Aorta (tissue), 5 donors: ENCODE measurements at regions not wholly inside any gene's neighbourhood (a gene's known extent, or its start where the extent isn't known, plus 50 kb on each side); places are given as distances from the start of the nearest gene placed in this dataset.

Source experiments
- ATAC-seq: fragments of 200-7000 bp; cut with Tn5 transposase; one replicate; pipeline ENCODE4 v1.9.1; 2022; ENCODE audit warnings: moderate library complexity; ENCODE audit not compliant: low FRiP score
- DNase-seq, 2 donors: peaks; one replicate each; pipeline ENCODE4 v3.0.0-alpha.2; 2020
- H3K27ac ChIP-seq, 2 donors: one replicate each; pipeline ENCODE4 v1.5.1; 2013; ENCODE audit warnings: low read length in 2 of 2, mild to moderate bottlenecking in 2 of 2, moderate library complexity in 2 of 2, control low read depth in 1 of 2, inconsistent platforms in 1 of 2, low read depth in 1 of 2
- H3K27me3 ChIP-seq, 2 donors: one replicate each; pipeline ENCODE4 v1.6.1; 2013; ENCODE audit warnings: control low read depth in 1 of 2, low read length in 1 of 2, mild to moderate bottlenecking in 1 of 2, moderate library complexity in 1 of 2; ENCODE audit not compliant: insufficient read depth in 2 of 2, control insufficient read depth in 1 of 2
- H3K36me3 ChIP-seq, 2 donors: one replicate each; pipeline ENCODE4 v1.6.1; 2013; ENCODE audit warnings: control low read depth in 1 of 2, low read length in 1 of 2, mild to moderate bottlenecking in 1 of 2; ENCODE audit not compliant: insufficient read depth in 2 of 2, control insufficient read depth in 1 of 2
- H3K4me1 ChIP-seq, 2 donors: one replicate each; pipeline ENCODE4 v1.6.1; 2013; ENCODE audit warnings: low read length in 2 of 2, control low read depth in 1 of 2, mild to moderate bottlenecking in 1 of 2, moderate library complexity in 1 of 2; ENCODE audit not compliant: insufficient read depth in 2 of 2, control insufficient read depth in 1 of 2
- H3K4me3 ChIP-seq, 2 donors: one replicate each; pipeline ENCODE4 v1.5.1; 2013; ENCODE audit warnings: low read length in 2 of 2, control low read depth in 1 of 2, mild to moderate bottlenecking in 1 of 2
- H3K9me3 ChIP-seq: one replicate; pipeline ENCODE4 v1.6.1; 2013; ENCODE audit warnings: mild to moderate bottlenecking, low read length; ENCODE audit not compliant: control insufficient read depth
- WGBS, 2 donors: extraction: QIAGEN DNeasy Blood & Tissue Kit; methylation state at CpG; one replicate each; pipeline ENCODE4 v1.1.7; 2013; 5-methylcytosine and 5-hydroxymethylcytosine counted together
- intact Hi-C, 2 donors: fragments of 100-400 bp; cut with DNase I; formaldehyde crosslinking; loops; one replicate each; pipeline versions ENCODE4 v1.14.2 to v1.15.0; 2022
- donor health status: healthy with polysubstance abuse.
- donor health status: Bipolar disorder and iron deficiency.
- donor health status: DM: no; HTN: no; CAD: no.
- donor health status: DM: no; HTN: no; CAD: no.
- donor health status: DM: yes; HTN: yes; CAD: no.

- H3K27ac ChIP-seq, result no peak overlapping the region
- intact Hi-C loops, result loop anchor here in 1 of 2 donors (5.0 to 10.0 kb wide), 2 partner anchors 1232 to 1290 kb away; no protein-coding TSS in a partner anchor
- DNase-seq, result no peak
- WGBS, 2 donors, result 0 to 2% methylated on average over 1 of the region's 1 CpG
- no peaks in the 10 kb centered on the region for H3K4me1 ChIP-seq
- H3K27me3 ChIP-seq, result no peaks in the 10 kb centered on the region
- no peak for ATAC-seq
- no peaks in the 10 kb centered on the region for H3K36me3 ChIP-seq
- H3K9me3 ChIP-seq, result no peaks in the 10 kb centered on the region
- H3K4me3 ChIP-seq, result no peak overlapping the region
Measured at GRCh38 chr11:39462506-39462905, 1996.9 kb downstream of the LRRC4C start.

- H3K27ac ChIP-seq, result no peak overlapping the region
- H3K27me3 ChIP-seq, result no peaks in the 10 kb centered on the region
- ATAC-seq (no peak), DNase-seq (no peak)
- 20 to 30% methylated on average over 1 of the region's 1 CpG for WGBS, 2 donors
- no peaks in the 10 kb centered on the region for H3K4me1 ChIP-seq
- H3K9me3 ChIP-seq, result no peaks in the 10 kb centered on the region
- intact Hi-C loops, result loop anchor here in 1 of 2 donors (5.0 to 10.0 kb wide), 2 partner anchors 1234 to 1291 kb away; no protein-coding TSS in a partner anchor
- H3K4me3 ChIP-seq, result no peak overlapping the region
- H3K36me3 ChIP-seq, result no peaks in the 10 kb centered on the region
Measured at GRCh38 chr11:39461066-39461465, 1998.4 kb downstream of the LRRC4C start.

GRCh38 chr11:39459606-39460005, 1999.8 kb downstream of the LRRC4C start:
- H3K27me3 ChIP-seq, result no peaks in the 10 kb centered on the region
- H3K9me3 ChIP-seq, result no peaks in the 10 kb centered on the region
- H3K36me3 ChIP-seq, result no peaks in the 10 kb centered on the region
- ATAC-seq, result no peak
- H3K4me3 ChIP-seq, result no peak overlapping the region
- no peak for DNase-seq
- 84 to 86% methylated on average over 6 of the region's 6 CpGs for WGBS, 2 donors
- H3K27ac ChIP-seq, result no peak overlapping the region
- intact Hi-C loops, result loop anchor here in 1 of 2 donors (5.0 to 10.0 kb wide), 2 partner anchors 1235 to 1293 kb away; no protein-coding TSS in a partner anchor
- no peaks in the 10 kb centered on the region for H3K4me1 ChIP-seq

GRCh38 chr11:39458481-39458880, 2001.0 kb downstream of the LRRC4C start:
- intact Hi-C loops, result no loop called here
- Histone ChIP-seq H3K27me3 (no peaks in the 10 kb centered on the region), H3K4me3 (no peak overlapping the region), H3K27ac (no peak overlapping the region), H3K4me1 (no peaks in the 10 kb centered on the region), H3K36me3 (no peaks in the 10 kb centered on the region), H3K9me3 (no peaks in the 10 kb centered on the region)
- no peak for ATAC-seq
- 74 to 76% methylated on average over 2 of the region's 2 CpGs for WGBS, 2 donors
- no peak for DNase-seq

- Histone ChIP-seq H3K27me3 (no peaks in the 10 kb centered on the region), H3K4me3 (no peak overlapping the region), H3K36me3 (no peaks in the 10 kb centered on the region), H3K27ac (no peak overlapping the region), H3K4me1 (no peaks in the 10 kb centered on the region), H3K9me3 (no peaks in the 10 kb centered on the region)
- intact Hi-C loops, result no loop called here
- DNase-seq (no peak), ATAC-seq (no peak)
Measured at GRCh38 chr11:39443424-39444022, 2015.9 kb downstream of the LRRC4C start.

GRCh38 chr11:39442177-39442576, 2017.3 kb downstream of the LRRC4C start:
- intact Hi-C loops, result no loop called here
- peak; percentile 19 for ATAC-seq
- Histone ChIP-seq H3K36me3 (no peaks in the 10 kb centered on the region), H3K9me3 (no peaks in the 10 kb centered on the region), H3K27ac (no peak overlapping the region), H3K27me3 (no peaks in the 10 kb centered on the region), H3K4me1 (no peaks in the 10 kb centered on the region), H3K4me3 (no peak overlapping the region)
- WGBS, 2 donors, result 94 to 95% methylated on average over 20 of the region's 20 CpGs
- no peak for DNase-seq

- 94 to 95% methylated on average over 3 of the region's 3 CpGs for WGBS, 2 donors
- intact Hi-C loops, result no loop called here
Measured at GRCh38 chr11:39435641-39436040, 2023.8 kb downstream of the LRRC4C start.

GRCh38 chr11:39434466-39434865, 2025.0 kb downstream of the LRRC4C start:
- intact Hi-C loops, result no loop called here
- H3K4me1 ChIP-seq, result no peaks in the 10 kb centered on the region
- no peaks in the 10 kb centered on the region for H3K36me3 ChIP-seq
- H3K27ac ChIP-seq, result no peak overlapping the region
- ATAC-seq (no peak), DNase-seq (no peak)
- H3K27me3 ChIP-seq, result no peaks in the 10 kb centered on the region
- H3K9me3 ChIP-seq, result no peaks in the 10 kb centered on the region
- H3K4me3 ChIP-seq, result no peak overlapping the region
- WGBS, 2 donors, result 33 to 40% methylated on average over 1 of the region's 1 CpG

More at GRCh38 chr11:39435641-39436040, 2023.8 kb downstream of the LRRC4C start:
- DNase-seq, result no peak
- Histone ChIP-seq H3K4me1 (no peaks in the 10 kb centered on the region), H3K27me3 (no peaks in the 10 kb centered on the region), H3K36me3 (no peaks in the 10 kb centered on the region), H3K9me3 (no peaks in the 10 kb centered on the region), H3K27ac (no peak overlapping the region), H3K4me3 (no peak overlapping the region)
- no peak for ATAC-seq

GRCh38 chr11:39432929-39433328, 2026.5 kb downstream of the LRRC4C start:
- H3K27ac ChIP-seq, result no peak overlapping the region
- intact Hi-C loops, result no loop called here
- H3K9me3 ChIP-seq, result no peaks in the 10 kb centered on the region
- ATAC-seq (no peak), DNase-seq (no peak)
- H3K36me3 ChIP-seq, result no peaks in the 10 kb centered on the region
- H3K4me3 ChIP-seq, result no peak overlapping the region
- no peaks in the 10 kb centered on the region for H3K27me3 ChIP-seq
- no peaks in the 10 kb centered on the region for H3K4me1 ChIP-seq
- WGBS, 2 donors, result 0% methylated on average over 1 of the region's 1 CpG
